HepG2 (cell line): ENCODE measurements at regions not wholly inside any gene's neighbourhood (a gene's known extent, or its start where the extent isn't known, plus 50 kb on each side); places are given as distances from the start of the nearest gene placed in this dataset.

Experiments
- ATAC-seq: fragments of 200-7000 bp; cut with Tn5 transposase; 3 replicates; pipeline ENCODE4 v1.9.1; 2020; ENCODE audit warnings: mild to moderate bottlenecking, moderate library complexity
- BruUV-seq: library from RNA; stranded (reverse); fragments of 400-500 nt; replicated peaks from 2 replicates; lab custom pipeline; 2021; lab: Mats Ljungman, UMichigan
- CTCF ChIA-PET: fragments of 300-600 bp; formaldehyde crosslinking; extraction: SDS; loops from one replicate; lab custom pipeline; 2021; ENCODE audit warnings: low total read pairs, inconsistent platforms, low intra/inter-chr PET ratio; lab: Yijun Ruan, JAX
- POLR2A ChIA-PET: fragments of 350-600 bp; sonication (Branson Sonifier 250); formaldehyde crosslinking; loops from one replicate; lab custom pipeline; 2020; ENCODE audit warnings: antibody characterized with exemption, inconsistent platforms; lab: Yijun Ruan, JAX
- DNase-seq: peaks from one replicate; pipeline ENCODE4 v3.0.0-alpha.2; 2015; ENCODE audit warnings: low spot score
- FAIRE-seq: peaks from 3 replicates; lab custom pipeline; 2011; peaks lifted over from hg19 to GRCh38; lab: Jason Lieb, UNC
- H2AFZ ChIP-seq: one replicate; pipeline ENCODE4 v1.6.1; 2011; ENCODE audit warnings: low read length, inconsistent platforms
- H3K27ac ChIP-seq: fragments of 300-600 bp; 3 replicates; pipeline ENCODE4 v1.8.0; 2011; ENCODE audit warnings: mixed run types, mild to moderate bottlenecking, mixed read lengths, low read length, inconsistent platforms; ENCODE audit not compliant: insufficient read depth; ENCODE audit errors: extremely low read length
- H3K27me3 ChIP-seq, 2 experiments: fragments of 200-600 bp in 1 of 2; 2 replicates in 1 of 2; 3 replicates in 1 of 2; pipeline versions ENCODE4 v1.6.0 to v1.8.0; 2011; ENCODE audit warnings: low read length in 2 of 2, mild to moderate bottlenecking in 2 of 2, moderate library complexity in 2 of 2, inconsistent platforms in 1 of 2; ENCODE audit not compliant: insufficient read depth in 2 of 2, control insufficient read depth in 1 of 2
- H3K36me3 ChIP-seq, 2 experiments: fragments of 200-600 bp in 1 of 2; replicated peaks in 1 of 2; 2 replicates in 1 of 2; 3 replicates in 1 of 2; pipeline versions ENCODE4 v1.5.1 to v1.8.0; 2011; ENCODE audit warnings: low read length in 2 of 2, inconsistent platforms in 1 of 2; ENCODE audit not compliant: insufficient read depth in 2 of 2, control insufficient read depth in 1 of 2
- H3K4me1 ChIP-seq: 2 replicates; pipeline ENCODE4 v1.5.1; 2012; ENCODE audit warnings: low read length, inconsistent platforms; ENCODE audit not compliant: insufficient read depth
- H3K4me2 ChIP-seq: 2 replicates; pipeline ENCODE4 v1.6.0; 2011; ENCODE audit warnings: low read depth, low read length, inconsistent platforms
- H3K4me3 ChIP-seq, 3 experiments: fragments of 200-600 bp in 1 of 3; sonication (generic), shearing (Covaris generic) in 1 of 3; replicated peaks in 1 of 3; 2 replicates each; pipeline ENCODE4 v1.5.1; 2011 to 2016; ENCODE audit warnings: low read length in 3 of 3, inconsistent platforms in 2 of 3, low read depth in 2 of 3, mild to moderate bottlenecking in 2 of 3, control low read depth in 1 of 3, mixed read lengths in 1 of 3; ENCODE audit not compliant: insufficient read depth in 1 of 3
- H3K79me2 ChIP-seq: one replicate; pipeline ENCODE4 v1.6.1; 2011; ENCODE audit warnings: low read length, inconsistent platforms; ENCODE audit not compliant: insufficient read depth
- H3K9ac ChIP-seq: 2 replicates; pipeline ENCODE4 v1.6.0; 2011; ENCODE audit warnings: mild to moderate bottlenecking, low read depth, low read length, inconsistent platforms; ENCODE audit not compliant: insufficient read depth
- H3K9me3 ChIP-seq: 2 replicates; pipeline ENCODE4 v1.5.1; 2012; ENCODE audit warnings: mild to moderate bottlenecking, low read length
- H4K20me1 ChIP-seq: 2 replicates; pipeline ENCODE4 v1.6.0; 2011; ENCODE audit warnings: inconsistent platforms, mild to moderate bottlenecking, low read length, moderate library complexity; ENCODE audit not compliant: insufficient read depth
- ARNT2 ChIP-seq: sonication (generic); formaldehyde crosslinking; IDR thresholded peaks from 2 replicates; pipeline ENCODE4 v1.8.0; 2022; ENCODE audit warnings: mild to moderate bottlenecking, low read depth, missing genetic modification reagents, moderate library complexity
- CBFB ChIP-seq: sonication (generic); formaldehyde crosslinking; IDR thresholded peaks from 2 replicates; pipeline ENCODE4 v1.4.0; 2020; ENCODE audit warnings: missing genetic modification reagents
- EP300 ChIP-seq, 3 experiments: sonication (generic) in 1 of 3; formaldehyde crosslinking in 1 of 3; IDR thresholded peaks; 2 replicates each; pipeline versions ENCODE4 v1.5.1 to v1.6.1; 2011 to 2020; ENCODE audit warnings: low read depth in 2 of 3, low read length in 2 of 3, borderline replicate concordance in 1 of 3, improper control_type of control experiment in 1 of 3, mild to moderate bottlenecking in 1 of 3, missing genetic modification reagents in 1 of 3, moderate library complexity in 1 of 3
- ETV6 ChIP-seq: sonication (generic); formaldehyde crosslinking; conservative IDR thresholded peaks from 2 replicates; pipeline ENCODE4 v1.4.0; 2020; ENCODE audit warnings: missing genetic modification reagents
- IRX3 ChIP-seq: sonication (generic); formaldehyde crosslinking; IDR thresholded peaks from 2 replicates; pipeline ENCODE4 v1.8.1; 2023; ENCODE audit warnings: mild to moderate bottlenecking, low read depth, missing genetic modification reagents, borderline replicate concordance
- SRSF1 ChIP-seq: fragments of 200-400 bp; formaldehyde crosslinking; optimal IDR thresholded peaks from 2 replicates; pipeline ENCODE3; 2017; ENCODE audit warnings: mild to moderate bottlenecking, low read depth, low read length, moderate library complexity
- XBP1 ChIP-seq: sonication (generic); formaldehyde crosslinking; IDR thresholded peaks from 2 replicates; pipeline ENCODE4 v1.5.0; 2020; ENCODE audit warnings: missing genetic modification reagents
- ZBTB38 ChIP-seq: sonication (generic); formaldehyde crosslinking; IDR thresholded peaks from 2 replicates; pipeline ENCODE4 v1.5.1; 2020; ENCODE audit warnings: mild to moderate bottlenecking, missing genetic modification reagents
- ZNF564 ChIP-seq: sonication (generic); formaldehyde crosslinking; IDR thresholded peaks from 2 replicates; pipeline ENCODE4 v1.8.1; 2023; ENCODE audit warnings: mild to moderate bottlenecking, missing genetic modification reagents
- WGBS: methylation state at CpG from one replicate; pipeline ENCODE4 v1.1.6; 2017; ENCODE audit warnings: low lambda C conversion rate; 5-methylcytosine and 5-hydroxymethylcytosine counted together
- in situ Hi-C: cut with HindIII; loops from 2 replicates; pipeline ENCODE4 v1.10.0; 2017; ENCODE audit warnings: low pct_unique_long_range_greater_than_20kb; ENCODE audit not compliant: extremely low pct_ligation_motif_present
- intact Hi-C: fragments of 100-400 bp; cut with micrococcal nuclease; formaldehyde crosslinking; loops from one replicate; pipeline ENCODE4 v1.10.0; 2022; ENCODE audit not compliant: unreplicated experiment
- TF ChIP-seq, protein P1 (sequence below): IDR thresholded peaks from 2 replicates; pipeline ENCODE4 v1.6.1; 2016; ENCODE audit warnings: missing genetic modification reagents, missing compliant biosample characterization
- TF ChIP-seq, protein P2 (sequence below), 2 experiments: IDR thresholded peaks; 2 replicates each; pipeline ENCODE4 v1.6.1; 2011 to 2012; ENCODE audit warnings: low read length in 2 of 2, borderline replicate concordance in 1 of 2, low read depth in 1 of 2, mild to moderate bottlenecking in 1 of 2, moderate library complexity in 1 of 2
- TF ChIP-seq, protein P3 (sequence below): sonication (generic); formaldehyde crosslinking; IDR thresholded peaks from 2 replicates; pipeline ENCODE4 v1.5.1; 2020; ENCODE audit warnings: missing genetic modification reagents, mild to moderate bottlenecking, borderline replicate concordance

DNA sequence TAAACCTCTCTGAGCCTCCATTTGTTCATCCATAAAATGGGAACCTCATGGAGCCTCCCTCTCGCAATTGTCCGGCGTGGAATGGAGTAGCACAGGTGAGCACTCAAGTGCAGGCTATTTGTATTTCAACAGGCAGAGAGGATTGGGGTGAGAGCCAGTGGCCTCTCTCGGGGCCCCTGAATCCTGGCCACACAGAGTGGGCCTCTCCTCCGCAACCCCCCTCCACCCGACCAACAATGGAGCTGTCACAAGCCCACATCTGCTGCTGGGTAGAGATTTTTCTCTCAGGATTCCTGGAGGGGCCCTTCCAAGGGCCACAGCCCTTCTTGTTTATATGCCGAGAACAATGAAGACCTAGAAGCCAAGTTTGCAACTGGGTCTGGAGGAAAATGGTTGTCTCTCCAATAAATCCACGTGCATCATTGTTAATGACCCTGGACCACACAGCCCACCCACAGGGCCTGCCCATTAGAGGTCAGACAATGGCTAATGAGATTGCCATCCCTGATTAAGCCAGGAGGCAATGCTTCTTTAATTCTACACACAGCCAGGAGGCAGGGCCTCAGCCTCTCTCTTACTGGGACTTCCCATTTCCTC lies 233.0 kb downstream of the ANKRD60 start:
- no peak for DNase-seq
- no peaks in the 10 kb centered on the region for H3K79me2 ChIP-seq
- no peaks in the 10 kb centered on the region for H3K4me1 ChIP-seq
- H3K4me3 ChIP-seq: no peak overlapping the region
- no peaks in the 10 kb centered on the region for H3K9me3 ChIP-seq
- H3K9ac ChIP-seq: no peak overlapping the region
- CTCF ChIA-PET: no interaction called here
- 9% methylated on average over 8 of the region's 8 CpGs for WGBS
- no peak for ATAC-seq
- no peak overlapping the region for H3K27ac ChIP-seq
- in situ Hi-C loops (no loop called here), intact Hi-C loops (no loop called here)
- H3K4me2 ChIP-seq: no peak overlapping the region
- BruUV-seq: no TSS peak
- H2AFZ ChIP-seq: no peak overlapping the region
- H3K27me3 ChIP-seq: peaks cover 4 to 37% of the 10 kb centered on the region in 2 experiments; a peak in 4 of 5 replicates
- H3K36me3 ChIP-seq: no peaks in the 10 kb centered on the region
- POLR2A ChIA-PET: no interaction called here
- no peak for FAIRE-seq
- TF ChIP-seq, protein P1, sequence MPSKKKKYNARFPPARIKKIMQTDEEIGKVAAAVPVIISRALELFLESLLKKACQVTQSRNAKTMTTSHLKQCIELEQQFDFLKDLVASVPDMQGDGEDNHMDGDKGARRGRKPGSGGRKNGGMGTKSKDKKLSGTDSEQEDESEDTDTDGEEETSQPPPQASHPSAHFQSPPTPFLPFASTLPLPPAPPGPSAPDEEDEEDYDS: no peak
- TF ChIP-seq, protein P2, sequence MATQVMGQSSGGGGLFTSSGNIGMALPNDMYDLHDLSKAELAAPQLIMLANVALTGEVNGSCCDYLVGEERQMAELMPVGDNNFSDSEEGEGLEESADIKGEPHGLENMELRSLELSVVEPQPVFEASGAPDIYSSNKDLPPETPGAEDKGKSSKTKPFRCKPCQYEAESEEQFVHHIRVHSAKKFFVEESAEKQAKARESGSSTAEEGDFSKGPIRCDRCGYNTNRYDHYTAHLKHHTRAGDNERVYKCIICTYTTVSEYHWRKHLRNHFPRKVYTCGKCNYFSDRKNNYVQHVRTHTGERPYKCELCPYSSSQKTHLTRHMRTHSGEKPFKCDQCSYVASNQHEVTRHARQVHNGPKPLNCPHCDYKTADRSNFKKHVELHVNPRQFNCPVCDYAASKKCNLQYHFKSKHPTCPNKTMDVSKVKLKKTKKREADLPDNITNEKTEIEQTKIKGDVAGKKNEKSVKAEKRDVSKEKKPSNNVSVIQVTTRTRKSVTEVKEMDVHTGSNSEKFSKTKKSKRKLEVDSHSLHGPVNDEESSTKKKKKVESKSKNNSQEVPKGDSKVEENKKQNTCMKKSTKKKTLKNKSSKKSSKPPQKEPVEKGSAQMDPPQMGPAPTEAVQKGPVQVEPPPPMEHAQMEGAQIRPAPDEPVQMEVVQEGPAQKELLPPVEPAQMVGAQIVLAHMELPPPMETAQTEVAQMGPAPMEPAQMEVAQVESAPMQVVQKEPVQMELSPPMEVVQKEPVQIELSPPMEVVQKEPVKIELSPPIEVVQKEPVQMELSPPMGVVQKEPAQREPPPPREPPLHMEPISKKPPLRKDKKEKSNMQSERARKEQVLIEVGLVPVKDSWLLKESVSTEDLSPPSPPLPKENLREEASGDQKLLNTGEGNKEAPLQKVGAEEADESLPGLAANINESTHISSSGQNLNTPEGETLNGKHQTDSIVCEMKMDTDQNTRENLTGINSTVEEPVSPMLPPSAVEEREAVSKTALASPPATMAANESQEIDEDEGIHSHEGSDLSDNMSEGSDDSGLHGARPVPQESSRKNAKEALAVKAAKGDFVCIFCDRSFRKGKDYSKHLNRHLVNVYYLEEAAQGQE (IDR thresholded peaks at IDR 0.05; ENCODE audit: borderline replicate concordance in 1 of 2, low read depth in 1 of 2, low read length in 2 of 2): no peak
- TF ChIP-seq ETV6 (CRISPR knock-in tag) (no peak), ZNF564 (CRISPR knock-in tag) (no peak), ARNT2 (CRISPR knock-in tag) (no peak), SRSF1 (no peak), XBP1 (CRISPR knock-in tag) (no peak), CBFB (CRISPR knock-in tag) (no peak), EP300 (IDR thresholded peaks at IDR 0.05; ENCODE audit: low read depth in 2 of 2, low read length in 2 of 2) (no peak), EP300 (CRISPR knock-in tag; IDR thresholded peaks at IDR 0.05; ENCODE audit: borderline replicate concordance) (no peak), IRX3 (CRISPR knock-in tag) (no peak), ZBTB38 (no peak)
- TF ChIP-seq, protein P3, sequence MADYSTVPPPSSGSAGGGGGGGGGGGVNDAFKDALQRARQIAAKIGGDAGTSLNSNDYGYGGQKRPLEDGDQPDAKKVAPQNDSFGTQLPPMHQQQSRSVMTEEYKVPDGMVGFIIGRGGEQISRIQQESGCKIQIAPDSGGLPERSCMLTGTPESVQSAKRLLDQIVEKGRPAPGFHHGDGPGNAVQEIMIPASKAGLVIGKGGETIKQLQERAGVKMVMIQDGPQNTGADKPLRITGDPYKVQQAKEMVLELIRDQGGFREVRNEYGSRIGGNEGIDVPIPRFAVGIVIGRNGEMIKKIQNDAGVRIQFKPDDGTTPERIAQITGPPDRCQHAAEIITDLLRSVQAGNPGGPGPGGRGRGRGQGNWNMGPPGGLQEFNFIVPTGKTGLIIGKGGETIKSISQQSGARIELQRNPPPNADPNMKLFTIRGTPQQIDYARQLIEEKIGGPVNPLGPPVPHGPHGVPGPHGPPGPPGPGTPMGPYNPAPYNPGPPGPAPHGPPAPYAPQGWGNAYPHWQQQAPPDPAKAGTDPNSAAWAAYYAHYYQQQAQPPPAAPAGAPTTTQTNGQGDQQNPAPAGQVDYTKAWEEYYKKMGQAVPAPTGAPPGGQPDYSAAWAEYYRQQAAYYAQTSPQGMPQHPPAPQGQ (CRISPR knock-in tag): no peak
- no peaks in the 10 kb centered on the region for H4K20me1 ChIP-seq
